PC-9 (cell line): ENCODE measurements at regions not wholly inside any gene's neighbourhood (a gene's known extent, or its start where the extent isn't known, plus 50 kb on each side); places are given as distances from the start of the nearest gene placed in this dataset.

ENCODE experiments used
- CTCF ChIP-seq: fragments of 200-600 bp; sonication (generic); conservative IDR thresholded peaks from 2 replicates; pipeline ENCODE4 v1.6.1; 2017; ENCODE audit warnings: mixed run types, antibody characterized with exemption, mild to moderate bottlenecking, moderate library complexity
- EZH2 ChIP-seq: fragments of 200-600 bp; sonication (generic); IDR thresholded peaks from 2 replicates; pipeline ENCODE4 v1.8.0; 2017; ENCODE audit warnings: antibody characterized with exemption, low read depth

- TF ChIP-seq CTCF (no peak), EZH2 (no peak)
Observed at GRCh38 chr7:113270790-113271189, 152.4 kb upstream of the SMIM30 start.
